ENCODE measurements at regions not wholly inside any gene's neighbourhood (a gene's known extent, or its start where the extent isn't known, plus 50 kb on each side); places are given as distances from the start of the nearest gene placed in this dataset.

DNA sequence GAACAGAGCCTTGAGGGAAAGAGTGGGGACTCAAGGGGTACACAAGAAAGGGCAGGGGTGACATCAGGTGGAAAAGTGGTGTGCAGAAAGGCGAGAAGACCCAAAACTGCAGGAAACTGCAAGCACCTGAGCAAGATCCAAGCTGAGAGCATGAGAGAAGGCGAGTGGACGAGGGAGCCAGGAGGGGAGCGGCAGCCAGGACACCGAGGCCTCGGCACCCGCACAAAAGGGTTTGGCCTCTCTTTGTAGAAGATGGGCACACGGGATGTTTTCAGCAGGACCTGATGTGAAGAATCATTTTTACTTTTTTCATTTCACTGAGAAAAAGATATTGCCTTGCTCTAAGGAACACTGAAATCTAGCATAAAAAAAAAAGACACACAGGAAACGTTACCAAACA, 82.1 kb upstream of the FOXQ1 start:
- TF ChIP-seq, protein P1, sequence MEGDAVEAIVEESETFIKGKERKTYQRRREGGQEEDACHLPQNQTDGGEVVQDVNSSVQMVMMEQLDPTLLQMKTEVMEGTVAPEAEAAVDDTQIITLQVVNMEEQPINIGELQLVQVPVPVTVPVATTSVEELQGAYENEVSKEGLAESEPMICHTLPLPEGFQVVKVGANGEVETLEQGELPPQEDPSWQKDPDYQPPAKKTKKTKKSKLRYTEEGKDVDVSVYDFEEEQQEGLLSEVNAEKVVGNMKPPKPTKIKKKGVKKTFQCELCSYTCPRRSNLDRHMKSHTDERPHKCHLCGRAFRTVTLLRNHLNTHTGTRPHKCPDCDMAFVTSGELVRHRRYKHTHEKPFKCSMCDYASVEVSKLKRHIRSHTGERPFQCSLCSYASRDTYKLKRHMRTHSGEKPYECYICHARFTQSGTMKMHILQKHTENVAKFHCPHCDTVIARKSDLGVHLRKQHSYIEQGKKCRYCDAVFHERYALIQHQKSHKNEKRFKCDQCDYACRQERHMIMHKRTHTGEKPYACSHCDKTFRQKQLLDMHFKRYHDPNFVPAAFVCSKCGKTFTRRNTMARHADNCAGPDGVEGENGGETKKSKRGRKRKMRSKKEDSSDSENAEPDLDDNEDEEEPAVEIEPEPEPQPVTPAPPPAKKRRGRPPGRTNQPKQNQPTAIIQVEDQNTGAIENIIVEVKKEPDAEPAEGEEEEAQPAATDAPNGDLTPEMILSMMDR (IDR thresholded peaks at IDR 0.05; ENCODE audit: insufficient read depth, low read length): no peak
- TF ChIP-seq POLR2AphosphoS5 (IDR thresholded peaks at IDR 0.05; ENCODE audit: low read depth): no peak

Measured in HL-60 (cell line).